GM20000 (cell line): ENCODE measurements at regions not wholly inside any gene's neighbourhood (a gene's known extent, or its start where the extent isn't known, plus 50 kb on each side); places are given as distances from the start of the nearest gene placed in this dataset.

Source experiments
- DNase-seq: peaks from one replicate; pipeline ENCODE4 v3.0.0; 2012; ENCODE audit warnings: low spot score
- CTCF ChIP-seq: IDR thresholded peaks from 2 replicates; pipeline ENCODE4 v1.5.1; 2012; ENCODE audit warnings: mild to moderate bottlenecking, control low read depth; ENCODE audit errors: extremely low read depth, missing control alignments

- no peak for TF ChIP-seq CTCF
- DNase-seq: no peak
Observed at GRCh38 chr13:44810061-44810840, 179.0 kb downstream of the NUFIP1 start.

GRCh38 chr13:44809190-44809589 is 180.1 kb downstream of the NUFIP1 start:
- DNase-seq: no peak
- TF ChIP-seq CTCF: no peak

- no peak for TF ChIP-seq CTCF
- DNase-seq: no peak
Observed at GRCh38 chr13:44808185-44808584, 181.1 kb downstream of the NUFIP1 start.

GRCh38 chr13:44807449-44808034 is 181.7 kb downstream of the NUFIP1 start:
- TF ChIP-seq CTCF: no peak
- DNase-seq: no peak

- no peak for TF ChIP-seq CTCF
Observed at GRCh38 chr13:44806826-44807225, 182.4 kb downstream of the NUFIP1 start.

GRCh38 chr13:44805585-44805984 is 183.7 kb downstream of the NUFIP1 start:
- no peak for TF ChIP-seq CTCF
- no peak for DNase-seq

More at GRCh38 chr13:44806826-44807225, 182.4 kb downstream of the NUFIP1 start:
- no peak for DNase-seq

GRCh38 chr13:44803390-44803789 is 185.9 kb downstream of the NUFIP1 start:
- DNase-seq: no peak
- TF ChIP-seq CTCF: no peak
